ENCODE measurements at regions not wholly inside any gene's neighbourhood (a gene's known extent, or its start where the extent isn't known, plus 50 kb on each side); places are given as distances from the start of the nearest gene placed in this dataset.

- Mint-ChIP-seq H3K4me3 (no peak overlapping the region), H3K27me3 (ENCODE audit: low read depth) (no peaks in the 10 kb centered on the region; the same call in 1 of the 2 replicates), H3K4me1 (no peaks in the 10 kb centered on the region; a peak in 1 of 4 replicates), H3K9me3 (no peaks in the 10 kb centered on the region), H3K36me3 (ENCODE audit: insufficient read depth in 1 of 3, low read depth in 3 of 3) (no peaks in the 10 kb centered on the region), H3K27ac (no peak overlapping the region)
- no peak overlapping the region for H2BK15ac ChIP-seq (ENCODE audit: low read depth, low read length)
- H4K5ac ChIP-seq (ENCODE audit: insufficient read length, low read depth, low read length) = no peak overlapping the region
- no peak overlapping the region for H3K18ac ChIP-seq (ENCODE audit: insufficient read length, low read depth, low read length)
- H3K79me1 ChIP-seq (ENCODE audit: insufficient read depth, low read depth, low read length, poor library complexity, severe bottlenecking) = no peaks in the 10 kb centered on the region
- no peak overlapping the region for H3K9ac ChIP-seq (ENCODE audit: extremely low read depth, insufficient read length, low read length)
- no peaks in the 10 kb centered on the region for H3K23me2 ChIP-seq (ENCODE audit: insufficient read length, low read depth, low read length, poor library complexity, severe bottlenecking)
- no peak overlapping the region for H3K4ac ChIP-seq (ENCODE audit: low read depth, low read length)
- H2BK5ac ChIP-seq (ENCODE audit: insufficient read length, low read length) = no peak overlapping the region
- H2BK12ac ChIP-seq (ENCODE audit: insufficient read length, low read depth, low read length) = no peak overlapping the region
- H3T11ph ChIP-seq (ENCODE audit: low read length) = no peak overlapping the region
- H4K91ac ChIP-seq (ENCODE audit: insufficient read length, low read depth, low read length) = no peak overlapping the region
- H3K23ac ChIP-seq (ENCODE audit: insufficient read length, low read depth, low read length) = no peak overlapping the region
- no peak overlapping the region for H4K8ac ChIP-seq (replicated peaks; ENCODE audit: insufficient read length, low read depth, low read length)
- no peak overlapping the region for H3K27ac ChIP-seq (ENCODE audit: insufficient read length, low read depth, low read length)
- H2BK120ac ChIP-seq (ENCODE audit: low read depth, low read length, poor library complexity, severe bottlenecking) = no peak overlapping the region
- H3K14ac ChIP-seq (ENCODE audit: insufficient read depth, low read length) = no peak overlapping the region
- no peaks in the 10 kb centered on the region for H3K9me3 ChIP-seq (ENCODE audit: control insufficient read depth, low read depth, low read length)
- WGBS (ENCODE audit: extremely low coverage, insufficient read length, low lambda C conversion rate) = no CpG with 5 or more reads among the region's 5 CpGs
- no peak for DNase-seq
- no peak overlapping the region for H2AFZ ChIP-seq (ENCODE audit: low read length)
- no peak for TF ChIP-seq CTCF (conservative IDR thresholded peaks at IDR 0.05)
- H2AK5ac ChIP-seq (ENCODE audit: insufficient read length, low read length) = no peak overlapping the region
- H3K27me3 ChIP-seq (ENCODE audit: insufficient read depth, low read length) = no peaks in the 10 kb centered on the region
- H4K20me1 ChIP-seq (ENCODE audit: control insufficient read depth, insufficient read depth, insufficient read length) = no peaks in the 10 kb centered on the region
- no peak overlapping the region for H3K56ac ChIP-seq (ENCODE audit: insufficient read length, low read depth, low read length)
- H3K4me2 ChIP-seq (ENCODE audit: insufficient read depth, insufficient read length, low read length) = no peak overlapping the region
- no peak overlapping the region for H2BK20ac ChIP-seq (ENCODE audit: low read depth, low read length, poor library complexity, severe bottlenecking)
- no peaks in the 10 kb centered on the region for H3K4me1 ChIP-seq (ENCODE audit: insufficient read depth, low read length)
- no peaks in the 10 kb centered on the region for H3K79me2 ChIP-seq (ENCODE audit: insufficient read depth, low read length)
Measured at GRCh38 chr10:2048337-2048973, 311.1 kb upstream of the ADARB2 start.
